Islet precursor cell (in vitro differentiated cells): ENCODE measurements at regions not wholly inside any gene's neighbourhood (a gene's known extent, or its start where the extent isn't known, plus 50 kb on each side); places are given as distances from the start of the nearest gene placed in this dataset.

ENCODE experiments used
- DNase-seq: peaks from one replicate; pipeline ENCODE4 v3.0.0-alpha.2; 2018

DNA sequence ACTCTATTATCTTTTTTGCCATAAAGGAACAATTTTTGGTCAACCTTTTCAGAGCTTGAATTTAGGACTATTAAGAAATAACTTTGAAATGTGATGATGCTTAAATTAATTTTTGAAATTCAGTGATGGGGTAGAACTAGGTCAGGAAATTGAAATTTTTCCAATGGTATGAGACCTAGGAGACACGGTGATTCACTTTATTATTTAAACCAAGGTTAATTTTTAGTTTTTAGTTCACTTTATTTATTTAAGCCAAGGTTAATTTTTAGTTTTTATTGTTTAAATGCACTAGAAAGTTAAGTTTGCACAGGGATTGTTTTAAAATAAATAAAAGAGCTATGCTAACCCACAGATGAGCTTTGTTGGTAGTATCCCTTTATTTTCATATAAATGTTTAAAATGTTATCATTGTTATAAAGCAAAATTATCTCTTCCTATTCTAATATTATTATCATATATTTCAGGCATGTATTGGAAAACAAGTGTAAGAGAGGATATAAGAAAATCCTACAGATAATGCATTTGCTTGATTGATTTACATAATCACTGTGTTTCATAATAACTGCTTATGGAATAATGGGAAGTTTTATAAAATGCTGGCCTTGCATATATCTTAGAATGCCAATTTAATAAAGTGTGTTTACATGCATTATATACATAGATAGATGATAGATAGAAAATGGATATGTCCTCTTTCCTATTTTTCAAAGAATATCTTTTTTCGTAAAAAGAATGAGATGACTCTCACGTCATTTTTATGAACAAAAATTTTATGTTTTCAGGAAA lies 163.6 kb downstream of the HGF start:
- no peak for DNase-seq

DNA sequence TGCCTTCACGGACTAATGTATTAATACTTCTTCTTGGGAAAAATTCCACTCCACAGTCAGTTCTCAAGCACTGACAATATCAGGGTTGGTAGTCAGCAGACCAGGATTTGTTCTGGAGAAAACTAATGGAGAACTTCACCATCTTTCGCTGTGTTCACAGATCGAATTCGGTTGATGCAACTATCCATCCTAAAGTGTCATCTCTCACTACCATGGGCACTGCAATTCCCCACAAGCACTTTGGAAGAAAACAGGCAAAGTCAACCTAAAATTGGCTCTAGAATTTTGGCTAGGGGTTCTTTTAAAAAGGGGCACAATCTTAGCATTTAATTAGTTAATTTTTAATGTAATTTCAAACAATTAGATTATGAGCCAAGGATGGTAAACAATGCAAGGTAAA lies 164.4 kb downstream of the HGF start:
- DNase-seq, result no peak

DNA sequence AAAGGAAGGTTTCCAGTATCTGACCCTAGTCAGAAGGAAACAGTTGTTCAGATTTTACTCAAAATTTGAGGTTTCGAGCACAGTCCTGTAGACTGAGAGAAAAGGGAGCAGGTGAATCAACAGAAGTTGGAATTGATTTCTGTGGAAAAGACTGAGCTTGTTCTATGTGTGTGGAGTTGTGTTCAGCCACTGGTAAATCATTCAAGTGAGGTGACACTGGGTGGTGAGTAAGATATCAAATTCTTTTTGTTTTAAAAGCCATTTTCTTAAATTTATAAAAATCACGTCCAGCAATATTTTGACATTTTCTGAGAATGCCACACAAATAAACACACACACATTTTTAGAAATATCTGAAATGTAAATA lies 165.1 kb downstream of the HGF start:
- no peak for DNase-seq

DNA sequence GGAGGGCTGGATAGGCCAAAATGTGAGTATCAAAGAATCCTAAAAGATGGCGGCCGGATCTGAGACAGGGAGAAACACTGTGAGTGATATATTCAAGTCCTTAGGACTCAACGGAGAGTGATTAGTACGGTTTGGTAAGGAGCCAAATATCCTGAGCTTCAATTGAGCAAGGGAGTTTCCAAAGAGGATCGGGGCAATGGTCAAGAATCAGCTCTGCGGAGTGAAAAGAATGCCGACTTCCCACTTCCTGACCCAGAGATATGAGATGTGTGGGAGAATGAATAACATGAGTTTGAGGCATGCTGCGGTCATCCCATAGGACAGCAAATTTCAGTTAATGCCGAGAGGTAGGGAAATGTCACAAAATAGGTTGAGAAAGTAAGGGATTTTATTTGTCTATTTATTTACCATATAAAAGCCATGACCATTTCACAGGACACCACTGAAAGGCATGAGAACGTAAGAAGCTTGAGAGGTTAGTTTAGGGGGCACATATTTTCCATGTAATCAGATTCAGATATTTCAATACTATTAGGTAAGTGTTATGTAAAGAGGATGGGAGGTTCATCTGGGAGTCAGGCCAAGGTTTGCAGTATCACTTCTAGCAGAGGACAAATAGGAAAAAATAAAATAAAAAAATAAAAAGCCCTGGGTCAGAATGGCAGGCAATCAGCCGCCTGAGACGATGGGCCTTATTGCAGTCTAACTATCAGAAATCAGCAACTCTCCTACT lies 165.6 kb downstream of the HGF start:
- peak; percentile 30 for DNase-seq

DNA sequence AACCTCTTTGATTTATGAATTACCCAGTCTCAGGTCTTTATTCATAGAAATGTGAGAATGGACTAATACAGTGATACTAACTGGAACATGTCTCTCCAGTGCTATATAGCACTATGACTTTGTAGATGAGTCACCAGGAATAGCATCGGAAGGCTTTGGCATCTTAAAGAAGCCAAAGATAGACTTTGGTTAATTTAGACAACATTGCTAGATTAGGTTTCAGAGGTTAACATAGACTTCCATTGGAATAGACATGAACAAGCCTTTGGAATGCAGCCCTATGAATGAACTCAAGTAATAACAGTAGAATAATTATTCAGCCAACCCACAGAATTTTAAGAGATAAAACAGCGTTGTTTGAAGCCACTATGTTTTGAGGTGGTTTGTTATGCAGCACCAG lies 169.2 kb downstream of the HGF start:
- no peak for DNase-seq

DNA sequence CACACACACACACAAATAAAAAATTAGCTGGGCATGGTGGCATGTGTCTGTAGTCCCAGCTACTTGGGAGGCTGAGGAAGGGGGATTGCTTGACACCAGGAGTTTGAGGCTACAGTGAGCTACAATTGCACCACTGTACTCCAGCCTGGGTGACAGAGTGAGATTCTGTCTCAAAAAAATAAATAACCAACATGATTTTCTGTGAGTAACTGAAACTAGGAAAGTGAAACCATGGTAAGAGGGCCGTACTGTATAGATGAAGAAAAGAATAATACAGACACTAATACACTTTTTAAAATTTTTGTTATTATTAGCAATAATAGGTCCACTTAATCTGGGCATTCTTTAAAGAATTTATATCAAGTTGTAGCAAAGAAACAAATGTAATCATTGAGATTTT lies 170.9 kb downstream of the HGF start:
- no peak for DNase-seq

DNA sequence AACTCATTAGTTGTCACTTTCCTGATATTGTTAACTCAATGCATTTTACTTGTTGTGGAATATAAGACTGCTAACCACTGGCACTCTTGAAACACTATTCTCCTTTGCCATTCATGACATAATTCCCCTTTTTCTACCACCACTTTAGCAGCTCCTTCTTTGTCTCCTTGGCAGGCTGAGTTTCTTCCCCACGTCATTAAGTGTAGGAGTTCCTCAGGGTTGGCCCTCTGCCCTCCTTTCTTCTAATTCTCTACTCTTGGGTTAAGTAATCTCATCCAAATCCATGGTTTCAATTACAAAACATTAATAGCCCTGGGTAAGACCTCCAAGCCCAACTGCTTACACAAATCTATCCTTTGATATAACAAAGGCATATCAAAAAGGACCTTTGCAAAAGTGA lies 175.1 kb downstream of the HGF start:
- no peak for DNase-seq

DNA sequence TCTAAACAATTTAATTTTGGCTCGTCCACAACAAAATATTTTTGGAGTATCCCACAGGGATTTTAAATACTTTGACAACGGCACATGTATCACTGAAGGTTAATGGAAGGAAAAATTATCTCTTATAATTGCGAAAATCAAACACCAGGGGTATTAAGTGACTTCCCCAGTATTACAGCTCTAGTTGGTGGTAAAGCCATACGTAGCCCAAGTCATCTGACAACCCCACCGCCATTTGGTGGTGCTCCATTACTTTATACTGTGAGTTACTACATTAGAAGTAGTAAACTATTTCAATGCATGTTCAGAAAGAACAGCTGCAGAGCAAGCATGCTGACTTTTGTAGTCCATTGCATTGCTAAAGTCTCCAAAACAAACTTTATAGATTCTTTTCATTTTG lies 179.7 kb downstream of the HGF start:
- DNase-seq, result no peak

DNA sequence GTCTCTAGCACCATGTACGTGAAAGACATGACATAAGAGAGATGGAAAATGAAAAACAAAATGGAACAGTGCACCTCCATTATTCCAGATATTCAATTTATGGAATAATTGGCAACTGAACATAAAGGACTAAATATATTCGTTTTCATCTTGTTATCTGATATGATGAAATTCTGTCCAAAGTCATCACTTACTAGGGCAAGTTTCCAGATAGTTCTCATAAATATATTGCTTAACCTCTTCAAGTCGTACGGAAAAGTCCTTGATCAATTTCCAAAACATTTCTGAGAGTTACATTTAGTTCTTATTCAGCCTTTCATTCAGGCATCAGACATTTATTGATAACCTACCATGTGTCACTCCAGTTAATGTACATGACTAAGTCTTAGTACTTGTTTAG lies 185.2 kb downstream of the HGF start:
- DNase-seq, result no peak

DNA sequence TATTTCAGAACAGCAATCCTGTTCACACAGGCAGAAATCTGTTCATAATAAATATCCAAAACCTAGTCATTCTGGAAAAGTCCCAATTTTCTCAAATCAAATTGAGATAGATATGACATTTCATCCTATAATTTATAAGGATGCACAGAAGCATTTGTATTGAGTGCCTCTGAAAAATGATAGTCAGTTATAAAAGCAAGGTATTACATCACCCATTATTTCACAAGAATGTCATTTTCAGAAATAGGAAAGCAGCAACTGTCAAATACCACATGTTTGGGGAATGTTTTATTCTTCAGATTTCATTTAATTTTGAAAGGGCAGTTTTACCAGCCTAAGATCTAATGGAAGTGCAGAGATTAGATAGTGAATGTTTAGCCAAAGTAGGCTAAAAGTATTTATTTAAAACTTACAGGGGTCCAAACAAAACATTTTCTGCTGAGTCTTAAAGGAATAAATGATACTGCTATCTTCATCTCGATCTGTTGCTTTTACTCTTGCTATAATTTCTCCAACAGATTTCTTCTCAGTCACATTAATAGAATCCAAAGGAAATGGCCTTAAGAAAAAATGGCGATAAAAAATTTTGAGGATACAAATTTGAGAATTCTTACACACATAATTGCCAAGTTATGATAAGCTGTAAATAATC lies 185.8 kb downstream of the HGF start:
- DNase-seq, result no peak

DNA sequence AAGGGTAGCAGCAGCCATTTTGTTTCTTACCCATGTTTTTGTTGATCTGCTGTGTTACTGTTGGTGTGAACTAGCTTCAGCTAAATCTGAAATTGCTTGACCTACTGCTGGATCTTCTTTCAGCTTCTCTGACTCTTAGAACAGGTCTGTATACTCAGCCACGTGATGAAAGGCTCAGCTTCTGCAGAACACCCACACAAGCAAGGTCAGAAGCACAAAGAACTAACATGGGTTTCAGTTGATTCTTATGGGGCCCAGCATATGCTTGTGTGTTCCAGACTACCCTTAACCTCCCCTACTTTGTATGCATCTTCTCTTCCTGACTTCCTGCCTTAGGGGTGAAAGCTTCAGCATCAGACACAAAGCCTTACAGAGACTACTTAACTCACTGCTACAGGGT lies 186.8 kb downstream of the HGF start:
- no peak for DNase-seq

DNA sequence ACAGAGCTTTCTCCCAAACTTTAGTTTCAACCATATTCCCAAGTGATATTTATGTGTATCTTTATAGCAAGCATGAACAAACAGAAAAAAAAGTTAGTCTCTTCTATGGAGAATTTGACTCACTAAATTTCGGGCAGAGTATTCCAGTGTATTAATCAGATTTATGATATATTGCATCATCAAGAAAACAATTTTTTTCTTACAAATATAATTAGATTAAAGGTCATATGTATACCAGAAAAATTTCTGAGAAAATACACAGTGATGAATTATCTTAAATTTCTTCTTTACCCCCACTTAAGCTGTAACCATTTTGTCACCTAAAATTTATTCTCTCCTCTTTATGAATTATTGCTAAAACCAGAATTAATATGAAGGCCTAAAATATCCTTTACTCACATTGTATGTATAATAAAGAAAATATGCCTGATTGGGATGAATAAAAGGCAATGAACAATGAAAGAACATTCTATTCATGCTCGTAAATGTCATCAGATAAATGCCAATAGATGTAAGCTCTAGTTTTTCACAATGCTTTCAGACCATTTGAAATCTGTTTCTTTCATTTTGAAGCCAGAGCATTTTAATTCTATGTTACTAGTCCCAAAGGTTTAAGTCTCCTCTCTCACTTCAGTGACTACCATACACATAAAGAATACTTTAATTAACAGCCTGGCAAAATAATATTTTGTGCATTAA lies 192.1 kb downstream of the HGF start:
- no peak for DNase-seq

DNA sequence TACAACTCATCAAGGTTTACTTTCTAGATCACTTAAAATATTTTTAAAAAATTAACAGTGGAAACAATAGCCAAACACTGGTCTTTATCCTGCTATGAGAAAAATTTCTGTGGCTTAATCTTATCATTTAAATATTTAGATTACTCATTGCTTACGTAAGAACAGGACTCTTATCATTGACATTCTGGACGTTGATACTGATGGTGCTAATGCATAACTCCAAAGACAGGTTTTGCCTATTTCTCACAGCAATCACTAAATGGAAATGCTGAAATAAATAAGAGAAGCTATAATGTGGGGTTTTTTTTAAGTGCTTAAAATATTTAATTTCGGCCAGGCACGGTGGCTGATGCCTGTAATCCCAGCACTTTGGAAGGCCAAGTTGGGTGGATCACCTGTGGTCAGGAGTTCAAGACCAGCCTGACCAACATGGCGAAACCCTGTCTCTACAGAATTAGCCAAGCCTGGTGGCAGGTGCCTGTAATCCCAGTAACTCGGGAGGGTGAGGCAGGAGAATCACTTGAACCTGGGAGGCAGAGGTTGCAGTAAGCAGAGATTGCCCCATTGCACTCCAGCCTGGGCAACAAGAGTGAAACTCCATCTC lies 195.0 kb downstream of the HGF start:
- DNase-seq, result no peak

DNA sequence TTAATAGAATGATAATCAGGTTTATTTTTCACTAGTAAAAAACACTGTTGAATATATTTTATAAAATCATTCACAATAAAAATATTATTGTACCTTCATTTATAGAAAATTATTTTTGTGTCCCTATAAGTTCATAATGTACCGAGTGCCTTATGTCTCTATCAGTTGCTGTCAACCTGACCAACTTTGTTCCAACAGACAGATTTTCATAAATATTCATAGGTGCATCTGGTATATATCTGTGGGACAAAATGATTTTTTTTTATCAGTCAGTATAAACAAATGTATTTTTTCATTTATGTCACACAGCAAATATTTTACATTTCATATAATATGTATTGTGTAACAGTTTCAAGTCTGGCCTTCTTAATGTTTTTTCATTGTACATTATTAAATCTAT lies 195.9 kb downstream of the HGF start:
- DNase-seq, result no peak

DNA sequence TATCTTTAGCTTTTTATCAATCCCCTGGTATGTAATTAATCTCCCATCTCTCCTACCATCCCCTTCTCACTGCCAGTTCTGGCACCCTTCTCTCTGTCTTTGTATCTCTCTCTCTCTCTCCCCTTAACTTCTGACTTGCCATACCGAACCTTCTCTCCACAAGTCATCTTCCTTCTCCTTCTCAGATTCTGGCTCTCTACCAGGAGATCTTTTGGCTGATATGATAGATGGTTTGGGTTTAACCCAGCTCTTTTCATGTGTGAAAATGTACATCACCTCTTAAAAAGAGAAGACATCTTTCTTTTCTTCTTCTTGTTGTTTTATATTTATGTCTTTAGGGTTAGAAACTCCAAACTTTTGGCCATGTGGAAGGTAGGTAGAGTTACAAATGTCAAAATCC lies 196.7 kb downstream of the HGF start:
- DNase-seq, result no peak

DNA sequence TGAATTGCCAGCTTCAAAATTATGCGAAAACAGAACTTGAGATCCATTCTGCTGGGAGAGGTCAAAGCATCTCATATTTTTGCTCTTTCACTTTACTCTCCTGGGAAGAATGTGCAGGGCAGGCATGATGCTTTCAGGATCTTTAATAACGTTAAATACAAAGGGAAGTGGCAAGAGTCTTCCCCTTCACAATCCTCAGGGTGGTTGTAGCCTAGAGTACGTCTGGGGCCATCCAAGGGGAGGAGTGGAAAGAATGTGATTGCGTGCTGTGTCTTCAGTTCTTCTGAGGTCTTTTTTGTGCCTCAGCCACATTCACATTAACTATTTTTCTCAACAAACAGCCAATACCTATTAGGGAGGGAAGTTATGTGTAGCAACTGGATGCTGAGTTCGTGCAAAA lies 207.3 kb downstream of the HGF start:
- DNase-seq, result no peak

DNA sequence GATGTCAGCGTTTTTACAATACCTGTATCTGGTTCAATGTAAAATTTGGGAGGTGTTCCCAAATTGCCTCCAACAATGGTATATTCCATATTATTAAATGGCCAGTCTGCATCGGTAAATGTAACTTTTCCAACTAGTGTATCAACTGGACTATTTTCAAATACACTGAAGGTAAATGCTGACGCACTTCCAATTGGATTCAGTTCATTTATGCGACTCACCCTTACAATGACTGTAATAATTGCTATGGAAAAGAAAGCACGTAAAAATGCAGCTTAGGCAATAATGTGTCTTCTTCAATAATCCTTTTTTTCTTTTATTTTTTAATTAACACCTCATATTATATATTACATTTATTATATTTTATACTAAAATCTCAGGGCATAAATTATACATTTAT lies 209.1 kb downstream of the HGF start:
- DNase-seq, result no peak

DNA sequence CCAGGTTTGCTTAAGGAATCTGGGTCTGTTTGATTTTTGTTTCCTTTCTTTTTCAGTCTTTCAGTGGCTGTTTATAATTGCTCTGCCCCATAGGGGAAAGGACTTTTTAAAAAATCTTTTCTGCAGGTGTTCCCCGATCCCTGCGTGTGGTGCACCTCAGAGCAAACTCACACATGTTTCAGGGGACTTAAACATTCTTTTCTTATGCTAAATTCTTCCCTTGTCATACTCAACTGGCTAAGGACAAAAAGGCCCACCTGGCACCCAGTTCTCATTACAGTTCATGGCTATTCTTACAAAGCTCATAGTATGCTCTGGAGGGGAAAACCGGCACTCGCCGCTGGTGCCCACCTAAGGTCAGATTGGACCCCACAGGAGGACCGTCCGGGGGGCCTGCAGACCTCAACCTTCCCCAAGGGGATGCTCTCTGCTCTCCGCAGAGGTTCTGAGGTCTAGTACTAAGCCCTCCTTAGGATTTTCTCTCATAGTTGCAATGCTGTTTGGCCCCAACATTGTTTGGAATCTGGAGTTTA lies 220.3 kb downstream of the HGF start:
- DNase-seq, result no peak

DNA sequence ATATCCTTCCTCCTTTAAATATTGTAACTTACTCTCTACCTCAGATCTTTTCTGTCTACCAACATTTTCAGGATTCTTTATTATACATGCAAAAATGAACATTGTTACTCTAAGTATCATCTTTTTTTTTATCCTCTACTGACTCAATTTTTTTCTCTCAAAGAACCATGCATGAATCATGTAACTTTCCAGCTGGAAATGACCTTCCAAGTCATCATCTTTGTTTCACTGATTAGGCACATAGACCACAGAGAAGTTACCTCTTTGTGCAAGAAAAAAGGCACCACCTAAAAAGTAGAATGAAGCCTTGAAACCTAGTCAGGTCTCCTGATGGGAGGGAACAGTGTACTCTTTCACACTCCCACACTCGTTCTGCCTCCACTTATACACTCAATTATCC lies 234.9 kb downstream of the HGF start:
- no peak for DNase-seq

DNA sequence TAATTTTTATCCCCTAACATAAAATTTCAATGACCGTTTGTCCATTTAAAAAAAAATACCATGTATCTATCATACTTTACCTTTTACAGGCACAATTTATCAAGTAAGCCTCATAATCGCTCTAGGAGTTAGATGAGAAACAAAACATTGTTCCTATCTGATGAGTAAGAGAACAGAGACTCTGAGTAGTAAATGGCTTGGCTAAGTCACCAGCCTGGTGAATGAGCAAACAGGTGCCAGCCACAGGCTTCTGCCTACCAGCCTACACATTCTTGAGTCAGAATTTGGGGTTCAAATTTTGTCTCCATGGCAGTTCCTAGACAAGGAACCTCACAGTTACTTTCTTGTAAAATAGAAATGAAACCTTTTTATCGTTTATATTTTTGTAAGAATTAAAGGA lies 235.4 kb downstream of the HGF start:
- no peak for DNase-seq

DNA sequence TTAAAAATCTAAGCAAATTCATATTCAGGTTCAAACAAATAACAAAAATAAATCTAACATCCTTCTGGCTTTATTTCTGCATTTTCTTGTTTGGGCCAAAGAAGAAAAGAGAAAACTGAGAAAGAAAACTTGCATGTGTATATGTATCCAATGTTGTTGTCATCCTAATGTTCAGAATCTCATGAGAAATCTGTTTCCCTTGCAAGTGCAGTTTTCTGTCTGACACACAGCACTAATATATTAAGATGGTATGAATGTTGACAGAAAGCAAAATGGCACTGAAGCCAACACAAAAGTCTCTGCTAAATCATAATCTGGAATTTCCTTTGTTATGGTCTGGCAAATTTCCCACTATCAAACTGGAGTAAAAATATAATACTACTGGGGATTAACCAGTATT lies 235.9 kb downstream of the HGF start:
- no peak for DNase-seq

DNA sequence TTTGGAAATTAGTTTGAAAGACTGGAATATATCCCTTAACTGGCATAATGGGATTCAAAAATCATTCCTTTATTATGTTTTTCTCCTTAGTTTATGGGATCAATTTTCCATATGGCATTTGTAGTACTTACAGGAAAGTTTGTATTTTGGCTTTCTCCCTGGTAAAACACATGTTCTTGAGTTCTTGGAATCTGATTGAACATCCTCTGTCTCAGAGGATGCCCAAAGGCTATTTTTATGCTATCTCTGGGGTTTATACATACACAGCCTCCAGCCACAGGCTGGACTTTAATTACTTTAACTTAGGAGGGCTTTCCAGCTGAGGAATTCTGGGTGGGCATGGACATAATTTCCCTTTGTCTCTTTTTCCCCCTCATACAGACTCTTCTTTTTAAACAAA lies 236.4 kb downstream of the HGF start:
- DNase-seq, result no peak

DNA sequence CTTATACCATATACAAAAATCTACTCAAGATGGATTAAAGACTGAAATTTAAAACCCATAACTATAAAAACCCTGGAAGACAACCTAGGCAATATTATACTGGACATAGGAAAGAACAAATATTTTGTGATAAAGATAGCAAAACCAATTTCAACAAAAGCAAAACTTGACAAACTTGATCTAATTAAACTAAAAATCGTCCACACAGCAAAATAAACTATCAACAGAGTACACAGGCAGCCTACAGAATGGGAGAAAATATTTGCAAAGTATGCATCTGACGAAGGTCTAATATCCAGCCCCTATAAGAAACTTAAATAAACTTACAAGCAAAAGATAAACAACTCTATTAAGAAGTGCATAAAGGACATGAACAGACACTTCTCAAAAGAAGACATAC lies 240.1 kb downstream of the HGF start:
- DNase-seq, result no peak
